ENCODE measurements at regions not wholly inside any gene's neighbourhood (a gene's known extent, or its start where the extent isn't known, plus 50 kb on each side); places are given as distances from the start of the nearest gene placed in this dataset.

GRCh38 chr1:98420376-98421084, 241.0 kb upstream of the SNX7 start:
- DNase-seq: no peak

GRCh38 chr1:98417820-98418219, 243.7 kb upstream of the SNX7 start:
- no peak for DNase-seq

GRCh38 chr1:98410082-98410481, 251.4 kb upstream of the SNX7 start:
- no peak for DNase-seq

- DNase-seq: no peak
Observed at GRCh38 chr1:98406352-98407088, 255.0 kb upstream of the SNX7 start.

GRCh38 chr1:98405581-98406074, 255.9 kb upstream of the SNX7 start:
- DNase-seq: no peak

- DNase-seq: no peak
Observed at GRCh38 chr1:98404866-98405265, 256.7 kb upstream of the SNX7 start.

- DNase-seq: no peak
Observed at GRCh38 chr1:98403963-98404480, 257.5 kb upstream of the SNX7 start.

- no peak for DNase-seq
Observed at GRCh38 chr1:98402860-98403259, 258.7 kb upstream of the SNX7 start.

- DNase-seq: no peak
Observed at GRCh38 chr1:98400446-98400845, 261.1 kb upstream of the SNX7 start.

GRCh38 chr1:98399218-98399617, 262.3 kb upstream of the SNX7 start:
- DNase-seq: no peak

- DNase-seq: no peak
Observed at GRCh38 chr1:98398649-98399048, 262.9 kb upstream of the SNX7 start.

GRCh38 chr1:98398092-98398491, 263.4 kb upstream of the SNX7 start:
- no peak for DNase-seq

GRCh38 chr1:98393719-98394118, 267.8 kb upstream of the SNX7 start:
- no peak for DNase-seq

GRCh38 chr1:98391175-98391574, 270.3 kb upstream of the SNX7 start:
- no peak for DNase-seq

- DNase-seq: no peak
Observed at GRCh38 chr1:98389809-98390208, 271.7 kb upstream of the SNX7 start.

GRCh38 chr1:98388441-98388840, 273.1 kb upstream of the SNX7 start:
- no peak for DNase-seq

GRCh38 chr1:98387701-98388100, 273.8 kb upstream of the SNX7 start:
- no peak for DNase-seq

- no peak for DNase-seq
Observed at GRCh38 chr1:98386675-98387440, 274.7 kb upstream of the SNX7 start.

- no peak for DNase-seq
Observed at GRCh38 chr1:98385652-98386051, 275.9 kb upstream of the SNX7 start.

- DNase-seq: no peak
Observed at GRCh38 chr1:98384461-98385141, 276.9 kb upstream of the SNX7 start.

- DNase-seq: no peak
Observed at GRCh38 chr1:98382986-98383740, 278.4 kb upstream of the SNX7 start.

GRCh38 chr1:98382586-98382985, 278.9 kb upstream of the SNX7 start:
- no peak for DNase-seq

Data from NCI-H1092 treated with DMSO at 0.1 percent for 48 hours (cell line).